OCI-LY7 (cell line): ENCODE measurements at regions not wholly inside any gene's neighbourhood (a gene's known extent, or its start where the extent isn't known, plus 50 kb on each side); places are given as distances from the start of the nearest gene placed in this dataset.
A peak's percentile ranks its signal among the peaks of the same experiment; 100 is the strongest.

Source experiments
- BruUV-seq: library from RNA; stranded (reverse); fragments of 400-500 nt; replicated peaks from 2 replicates; lab custom pipeline; 2021; lab: Mats Ljungman, UMichigan
- CTCF ChIA-PET: fragments of 300-600 bp; sonication (Branson Sonifier 250); formaldehyde crosslinking; loops from one replicate; lab custom pipeline; 2022; ENCODE audit warnings: antibody characterized with exemption; ENCODE audit not compliant: unreplicated experiment; lab: Charles Lee
- POLR2A ChIA-PET: fragments of 300-600 bp; sonication (Branson Sonifier 250); formaldehyde crosslinking; loops from one replicate; lab custom pipeline; 2022; ENCODE audit warnings: antibody characterized with exemption; lab: Charles Lee
- DNase-seq: peaks from one replicate; pipeline ENCODE4 v3.0.0-alpha.2; 2015; ENCODE audit warnings: low spot score
- H2AFZ ChIP-seq: fragments of 200-600 bp; sonication (generic), shearing (Covaris generic); 2 replicates; pipeline ENCODE4 v1.6.1; 2014; ENCODE audit warnings: mild to moderate bottlenecking, antibody characterized with exemption, low read length, moderate library complexity
- H3K27ac ChIP-seq: fragments of 200-600 bp; sonication (generic); 2 replicates; pipeline ENCODE4 v1.5.1; 2014; ENCODE audit warnings: mixed run types, low read depth, mild to moderate bottlenecking, moderate library complexity, low read length, inconsistent platforms; ENCODE audit not compliant: poor library complexity, severe bottlenecking
- H3K36me3 ChIP-seq: fragments of 200-600 bp; sonication (generic); 2 replicates; pipeline ENCODE4 v1.6.1; 2014; ENCODE audit warnings: mild to moderate bottlenecking, antibody characterized with exemption, low read length, moderate library complexity, mixed read lengths; ENCODE audit not compliant: insufficient read depth
- H3K4me1 ChIP-seq: fragments of 200-600 bp; sonication (generic); 2 replicates; pipeline ENCODE4 v1.5.1; 2014; ENCODE audit warnings: mild to moderate bottlenecking, low read length; ENCODE audit not compliant: insufficient read depth, poor library complexity, severe bottlenecking
- H3K4me2 ChIP-seq: fragments of 200-600 bp; sonication (generic); 2 replicates; pipeline ENCODE4 v1.6.1; 2014; ENCODE audit warnings: mild to moderate bottlenecking, low read length
- H3K4me3 ChIP-seq: fragments of 200-600 bp; sonication (generic); 2 replicates; pipeline ENCODE4 v1.5.1; 2014; ENCODE audit warnings: mild to moderate bottlenecking, low read depth, low read length; ENCODE audit not compliant: poor library complexity, severe bottlenecking
- H3K79me2 ChIP-seq: fragments of 200-600 bp; sonication (generic); 2 replicates; pipeline ENCODE4 v1.6.1; 2016; ENCODE audit warnings: low read depth, mild to moderate bottlenecking, low read length, moderate library complexity, mixed read lengths; ENCODE audit not compliant: insufficient read depth
- H3K9me2 ChIP-seq: fragments of 200-600 bp; sonication (generic); 2 replicates; pipeline ENCODE4 v1.6.1; 2016; ENCODE audit warnings: mild to moderate bottlenecking, low read length, mixed read lengths; ENCODE audit not compliant: insufficient read depth
- H3K9me3 ChIP-seq: fragments of 200-600 bp; sonication (generic); 2 replicates; pipeline ENCODE4 v1.6.1; 2014; ENCODE audit warnings: mild to moderate bottlenecking, mixed run types, low read length, mixed read lengths
- H4K20me1 ChIP-seq: fragments of 200-600 bp; sonication (generic); 2 replicates; pipeline ENCODE4 v1.6.1; 2014; ENCODE audit warnings: mild to moderate bottlenecking, antibody characterized with exemption, low read length, moderate library complexity, mixed read lengths; ENCODE audit not compliant: insufficient read depth
- CTCF ChIP-seq: fragments of 200-600 bp; sonication (generic); conservative IDR thresholded peaks from 2 replicates; pipeline ENCODE4 v1.5.1; 2014; ENCODE audit warnings: mild to moderate bottlenecking, antibody characterized with exemption, low read length, moderate library complexity, mixed read lengths
- EZH2phosphoT487 ChIP-seq: fragments of 200-600 bp; sonication (generic); IDR thresholded peaks from 2 replicates; pipeline ENCODE4 v1.6.1; 2018; ENCODE audit warnings: low read depth, borderline replicate concordance, mild to moderate bottlenecking, mixed run types, antibody characterized with exemption, low read length, moderate library complexity, mixed read lengths
- intact Hi-C: fragments of 100-400 bp; cut with micrococcal nuclease; formaldehyde crosslinking; loops from one replicate; pipeline ENCODE4 v1.10.0; 2022; ENCODE audit not compliant: unreplicated experiment

GRCh38 chr13:58306062-58306461 is 674.5 kb downstream of the PCDH17 start:
- no peaks in the 10 kb centered on the region for H3K79me2 ChIP-seq
- no peak overlapping the region for H3K4me2 ChIP-seq
- H3K4me3 ChIP-seq, result no peak overlapping the region
- ChIA-PET CTCF (no interaction called here), POLR2A (no interaction called here)
- H2AFZ ChIP-seq, result no peak overlapping the region
- no peaks in the 10 kb centered on the region for H3K9me3 ChIP-seq
- no peaks in the 10 kb centered on the region for H3K4me1 ChIP-seq
- TF ChIP-seq EZH2phosphoT487, result no peak
- no peak for TF ChIP-seq CTCF
- intact Hi-C loops, result no loop called here
- no peaks in the 10 kb centered on the region for H4K20me1 ChIP-seq
- no TSS peak for BruUV-seq
- H3K9me2 ChIP-seq, result no peaks in the 10 kb centered on the region; the same call in 1 of the 2 replicates
- DNase-seq, result no peak
- H3K27ac ChIP-seq, result no peak overlapping the region
- H3K36me3 ChIP-seq, result no peaks in the 10 kb centered on the region

- BruUV-seq, result no TSS peak
- no peaks in the 10 kb centered on the region for H4K20me1 ChIP-seq
- TF ChIP-seq CTCF, result no peak
- TF ChIP-seq EZH2phosphoT487, result no peak
Measured at GRCh38 chr13:58313219-58313618, 681.7 kb downstream of the PCDH17 start.

GRCh38 chr13:58318495-58319167 is 687.1 kb downstream of the PCDH17 start:
- H3K79me2 ChIP-seq, result no peaks in the 10 kb centered on the region
- no TSS peak for BruUV-seq
- CTCF ChIA-PET, result no interaction called here
- H3K36me3 ChIP-seq, result no peaks in the 10 kb centered on the region
- DNase-seq, result no peak
- POLR2A ChIA-PET, result interaction anchor here (0.6 kb wide), 1 partner anchor 1212 kb away, joined by 5 read pairs; no protein-coding TSS in a partner anchor
- no peaks in the 10 kb centered on the region; the same call in 1 of the 2 replicates for H3K9me2 ChIP-seq
- H4K20me1 ChIP-seq, result no peaks in the 10 kb centered on the region
- H3K4me1 ChIP-seq, result no peaks in the 10 kb centered on the region
- no peak overlapping the region for H3K4me2 ChIP-seq
- no peak overlapping the region for H3K27ac ChIP-seq
- H3K4me3 ChIP-seq, result no peak overlapping the region
- no peaks in the 10 kb centered on the region for H3K9me3 ChIP-seq
- intact Hi-C loops, result no loop called here
- TF ChIP-seq CTCF (no peak), EZH2phosphoT487 (no peak)
- no peak overlapping the region for H2AFZ ChIP-seq

More at GRCh38 chr13:58313219-58313618, 681.7 kb downstream of the PCDH17 start:
- intact Hi-C loops, result no loop called here
- DNase-seq, result peak; percentile 5
- no peaks in the 10 kb centered on the region for H3K4me1 ChIP-seq
- H3K36me3 ChIP-seq, result no peaks in the 10 kb centered on the region
- ChIA-PET CTCF (no interaction called here), POLR2A (interaction anchor here (0.7 to 1.9 kb wide), 4 partner anchors 13 to 268 kb away, joined by 3 to 6 read pairs (median 5); no protein-coding TSS in a partner anchor)
- no peak overlapping the region for H3K4me3 ChIP-seq
- no peak overlapping the region for H3K27ac ChIP-seq
- H3K79me2 ChIP-seq, result no peaks in the 10 kb centered on the region
- no peak overlapping the region; the same call in 1 of the 2 replicates for H2AFZ ChIP-seq
- H3K4me2 ChIP-seq, result no peak overlapping the region
- H3K9me2 ChIP-seq, result no peaks in the 10 kb centered on the region
- H3K9me3 ChIP-seq, result no peaks in the 10 kb centered on the region
